SK-MEL-5 (cell line): ENCODE measurements at regions not wholly inside any gene's neighbourhood (a gene's known extent, or its start where the extent isn't known, plus 50 kb on each side); places are given as distances from the start of the nearest gene placed in this dataset.

ENCODE experiments used
- DNase-seq: peaks from one replicate; pipeline ENCODE4 v3.0.0-alpha.2; 2016; ENCODE audit warnings: low read depth, low spot score
- in situ Hi-C: cut with HindIII; loops from 2 replicates; pipeline ENCODE4 v1.10.0; 2016; ENCODE audit warnings: low sequenced_read_pairs, high pct_unique_total_duplicates, low pct_unique_long_range_greater_than_20kb

DNA sequence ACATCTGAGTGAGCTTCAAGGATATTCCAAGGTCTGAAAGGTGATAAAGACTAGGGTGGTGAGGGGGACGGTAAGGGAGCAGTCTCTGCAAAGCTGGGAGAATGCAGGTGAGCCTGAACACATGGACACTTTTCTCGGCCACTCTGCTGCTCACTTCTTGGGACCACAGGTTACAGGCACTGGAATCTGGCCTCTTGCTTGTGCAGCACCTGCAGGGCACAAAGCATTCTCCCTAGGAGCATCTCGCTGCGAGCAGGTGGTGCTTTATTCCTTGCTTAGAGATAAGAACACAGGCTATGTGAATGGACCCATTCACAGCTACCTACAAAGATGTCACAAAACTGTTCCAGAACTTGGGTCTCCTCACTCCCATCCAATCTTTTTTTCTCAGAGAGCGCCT is 153.2 kb downstream of the DDX1 start:
- in situ Hi-C loops: no loop called here
- DNase-seq: no peak

DNA sequence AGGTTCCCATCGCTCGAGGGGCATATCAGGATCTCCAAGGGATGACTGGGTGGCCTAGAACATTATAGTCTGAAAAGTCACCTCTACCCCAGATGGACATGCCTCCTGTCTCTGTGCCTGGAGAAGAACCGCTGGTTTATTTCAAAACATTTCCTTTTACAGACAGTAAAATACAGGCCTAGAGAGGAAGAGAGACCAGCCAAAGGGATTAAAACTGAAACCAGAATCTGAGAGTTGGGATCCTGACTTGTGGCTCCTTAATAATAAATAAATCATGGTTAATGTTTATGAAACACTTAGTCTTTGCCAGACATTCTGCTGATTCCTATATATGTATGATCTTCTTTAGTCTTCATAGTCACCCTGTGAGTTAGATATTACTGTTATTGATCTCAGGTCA is 153.7 kb downstream of the DDX1 start:
- DNase-seq: no peak
- in situ Hi-C loops: no loop called here

DNA sequence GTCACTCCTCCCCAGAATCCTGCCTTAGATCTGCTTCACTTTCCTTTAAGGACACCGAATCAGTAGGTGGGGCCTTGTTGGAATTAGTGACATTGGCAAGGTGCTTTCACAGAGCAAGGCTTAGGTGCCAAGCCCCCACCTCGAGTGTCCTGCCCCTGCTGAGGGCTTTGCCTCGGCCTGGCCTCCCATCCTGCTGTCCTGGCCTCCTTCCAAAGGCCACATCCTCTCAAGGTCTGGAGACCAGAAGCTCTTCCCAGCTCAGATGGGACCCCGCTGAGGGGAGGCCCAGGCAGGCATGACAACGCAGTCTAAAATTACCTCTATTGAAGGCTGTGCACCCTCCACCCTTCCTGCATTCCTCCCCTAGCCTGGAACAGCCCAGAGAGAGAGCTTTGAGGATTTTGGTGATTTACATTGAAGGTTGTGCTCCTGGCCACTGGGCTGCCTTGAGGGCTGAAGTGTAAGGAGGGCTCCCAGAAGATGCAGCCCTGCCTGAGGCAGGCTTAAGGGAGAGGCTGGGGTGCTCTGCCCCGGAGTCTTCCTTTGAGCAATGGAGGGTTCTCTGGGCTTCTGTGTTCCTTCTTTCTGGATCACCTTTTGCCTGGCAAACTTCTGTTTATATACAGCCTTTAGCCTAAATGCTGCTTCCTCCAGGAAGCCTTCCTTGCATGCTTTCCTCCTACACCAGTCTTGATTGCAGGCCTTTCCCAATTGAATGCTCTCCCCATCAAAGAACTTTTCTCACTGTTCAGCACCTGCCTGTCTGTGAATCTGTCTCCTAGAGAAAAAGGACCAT is 154.4 kb downstream of the DDX1 start:
- in situ Hi-C loops: no loop called here

DNA sequence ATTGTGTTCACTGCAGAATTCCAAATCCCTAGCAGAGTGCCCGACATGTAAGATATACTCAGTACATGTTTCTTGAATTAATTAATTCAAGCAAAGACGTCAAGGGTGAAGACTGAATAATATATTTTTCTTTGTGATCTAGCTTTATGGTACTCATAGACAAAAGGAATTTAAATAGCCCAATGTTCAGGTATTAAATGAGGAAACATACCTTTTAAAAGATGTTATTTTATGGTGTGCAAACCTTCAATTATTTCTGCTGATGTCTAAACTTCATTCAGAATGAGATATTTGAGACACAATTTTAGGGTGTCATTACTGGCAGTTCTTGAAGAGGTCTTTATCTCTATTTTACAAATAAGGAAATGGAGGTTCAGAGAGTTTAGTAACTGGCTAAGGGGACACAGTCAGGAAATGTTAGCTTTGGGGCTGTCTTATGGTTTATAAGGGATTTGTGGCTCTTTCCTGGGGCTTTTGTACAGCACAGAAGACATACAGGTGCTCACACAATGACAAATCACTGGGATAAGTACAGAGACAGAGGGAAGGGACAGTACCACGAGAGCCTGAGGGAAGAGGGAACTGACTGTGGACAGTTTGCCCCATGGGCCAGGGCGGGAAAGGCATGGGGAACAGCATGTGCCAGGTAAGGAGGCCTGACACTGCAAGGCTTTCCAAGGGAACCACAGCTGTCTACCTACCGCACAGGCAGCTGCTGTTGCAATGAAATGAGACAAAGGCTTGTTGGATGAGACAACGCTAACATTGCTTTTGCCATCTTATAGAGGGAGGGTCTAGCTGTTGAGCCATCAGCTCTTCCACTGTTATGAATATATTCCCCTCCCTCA is 155.3 kb downstream of the DDX1 start:
- in situ Hi-C loops: no loop called here
- no peak for DNase-seq

More for the DNA sequence above, 154.4 kb downstream of the DDX1 start:
- no peak for DNase-seq

DNA sequence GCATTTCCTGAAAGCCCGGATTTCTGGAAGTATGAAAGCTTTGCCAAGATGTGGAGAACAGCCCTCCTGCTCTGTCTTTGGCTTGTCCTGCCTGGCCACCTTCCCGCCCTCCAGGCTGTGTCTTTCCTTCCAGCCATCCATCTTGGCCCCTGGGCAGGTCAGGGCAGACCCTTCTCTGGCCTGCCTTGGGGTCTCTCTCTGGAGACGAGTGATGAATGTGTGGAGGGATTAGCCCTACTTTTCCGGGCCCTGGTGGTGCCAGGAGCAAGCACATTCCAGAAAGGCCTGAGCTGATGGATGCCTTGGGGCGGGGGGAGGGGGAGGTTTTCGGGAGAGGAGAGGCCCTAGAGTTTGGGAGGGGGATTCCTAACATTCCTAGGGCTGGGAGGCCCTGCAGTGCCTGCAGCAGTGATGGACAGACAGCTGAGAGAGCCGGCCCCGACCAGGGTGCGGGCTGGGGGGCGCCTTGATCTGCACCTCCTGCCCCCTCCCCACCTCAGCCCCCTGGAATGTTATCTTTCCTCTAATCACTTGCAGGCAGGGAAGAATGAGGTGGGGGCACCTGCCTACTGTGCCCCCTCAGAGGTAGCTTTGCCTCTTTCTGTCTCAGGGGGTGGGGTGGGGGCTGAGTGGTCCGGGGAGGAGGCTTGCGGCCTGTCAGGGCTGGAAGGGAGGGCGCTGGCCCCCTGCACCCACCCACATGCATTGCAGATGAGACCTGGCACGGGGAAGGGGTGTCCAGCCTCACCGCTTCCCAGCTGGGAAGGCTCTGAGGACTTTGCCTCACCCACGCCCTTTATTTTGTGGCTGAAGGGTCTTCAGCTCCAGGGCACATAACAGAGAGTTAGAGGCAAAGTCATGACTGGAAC is 156.2 kb downstream of the DDX1 start:
- no peak for DNase-seq
- in situ Hi-C loops: no loop called here

DNA sequence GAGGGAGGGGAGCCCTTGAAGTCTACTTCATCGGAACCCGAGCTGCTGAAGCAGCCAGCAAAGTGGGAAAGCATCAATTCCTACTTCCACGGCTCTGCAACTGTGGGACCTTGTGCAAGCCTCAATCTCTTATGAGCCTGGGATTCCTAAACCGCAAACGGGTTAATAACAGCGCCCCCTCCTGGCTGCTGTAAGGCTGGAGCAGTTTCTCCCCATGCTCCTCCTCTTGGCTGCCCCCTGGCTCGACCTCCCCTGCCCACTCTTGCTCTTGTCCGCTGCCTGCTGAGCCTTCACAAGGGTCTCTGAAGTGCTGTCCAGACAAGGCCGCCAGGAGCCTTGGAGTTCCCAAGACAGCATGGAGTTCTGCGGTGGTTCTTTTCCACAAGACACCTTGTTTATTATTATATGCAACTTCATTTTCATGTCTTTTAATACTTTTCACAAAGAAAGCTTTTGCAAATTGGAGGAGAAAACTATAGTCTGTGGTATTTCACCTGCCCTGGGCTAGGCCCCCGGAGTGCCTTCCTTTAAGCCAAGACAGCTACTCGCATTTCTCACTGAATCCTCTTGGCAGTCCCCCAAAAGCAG is 157.2 kb downstream of the DDX1 start:
- in situ Hi-C loops: no loop called here
- DNase-seq: peak; percentile 78

DNA sequence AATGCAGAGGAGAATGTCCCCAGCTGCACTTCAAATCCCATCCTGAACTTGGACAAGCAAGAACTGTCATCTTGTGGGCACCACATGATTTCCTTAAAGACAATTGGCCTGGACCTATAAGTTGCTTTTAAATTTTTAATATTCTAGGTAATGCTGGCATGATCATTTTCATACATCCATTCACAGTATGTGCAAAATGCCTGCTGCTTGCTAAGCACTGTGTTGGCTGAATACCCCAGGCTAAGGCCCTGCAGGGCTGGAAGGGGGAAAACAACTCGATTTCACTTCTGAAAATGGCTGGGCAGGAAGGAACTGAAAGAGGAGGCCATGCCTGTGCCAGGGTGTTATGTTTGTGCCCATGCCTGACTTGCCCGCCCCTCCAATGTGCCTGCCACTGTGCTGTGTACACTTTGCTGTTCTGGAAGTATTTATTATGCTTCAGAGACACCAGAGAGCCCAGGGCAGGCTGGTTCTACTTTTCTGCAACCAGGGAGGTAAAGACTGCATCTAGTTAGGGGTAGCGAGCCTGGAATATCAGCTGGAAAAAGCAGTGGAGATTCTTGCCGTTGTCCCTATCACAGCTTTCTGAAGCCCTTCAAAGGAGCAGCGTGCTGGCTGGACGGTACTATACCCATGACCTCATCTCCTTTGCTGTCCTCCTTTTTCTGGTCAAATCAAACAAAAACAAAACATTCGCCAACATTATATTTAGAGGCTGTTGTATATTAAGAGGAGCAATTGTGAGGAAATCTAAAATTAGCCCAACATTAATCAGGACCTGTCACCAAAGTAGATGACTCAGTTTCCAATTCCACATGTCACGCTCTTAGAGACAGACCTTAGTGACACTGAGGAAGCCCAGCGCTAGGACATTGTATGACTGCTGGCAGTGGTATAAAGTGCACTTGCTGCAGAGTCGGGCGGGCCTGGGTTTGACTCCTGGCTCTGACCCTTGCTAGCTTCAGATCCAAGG is 158.1 kb downstream of the DDX1 start:
- no peak for DNase-seq
- in situ Hi-C loops: no loop called here

DNA sequence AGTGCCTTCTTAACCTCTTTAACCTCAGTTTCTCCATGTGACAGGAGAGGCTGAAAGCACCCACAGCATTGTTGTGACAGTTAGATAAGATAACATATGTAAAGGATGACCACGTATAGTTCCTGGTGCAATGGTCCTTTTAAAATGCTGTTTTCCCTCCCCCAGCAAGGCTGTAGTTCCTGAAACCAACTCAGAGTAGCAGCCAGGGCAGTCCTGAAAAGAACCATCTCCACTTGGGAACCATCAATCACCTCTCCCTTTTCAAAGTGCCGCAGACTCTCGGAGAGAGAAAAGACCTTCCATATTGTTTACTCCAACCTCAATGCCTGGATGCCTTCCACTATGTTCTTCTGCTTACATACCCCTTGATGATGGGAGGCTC is 158.8 kb downstream of the DDX1 start:
- DNase-seq: no peak
- in situ Hi-C loops: no loop called here

DNA sequence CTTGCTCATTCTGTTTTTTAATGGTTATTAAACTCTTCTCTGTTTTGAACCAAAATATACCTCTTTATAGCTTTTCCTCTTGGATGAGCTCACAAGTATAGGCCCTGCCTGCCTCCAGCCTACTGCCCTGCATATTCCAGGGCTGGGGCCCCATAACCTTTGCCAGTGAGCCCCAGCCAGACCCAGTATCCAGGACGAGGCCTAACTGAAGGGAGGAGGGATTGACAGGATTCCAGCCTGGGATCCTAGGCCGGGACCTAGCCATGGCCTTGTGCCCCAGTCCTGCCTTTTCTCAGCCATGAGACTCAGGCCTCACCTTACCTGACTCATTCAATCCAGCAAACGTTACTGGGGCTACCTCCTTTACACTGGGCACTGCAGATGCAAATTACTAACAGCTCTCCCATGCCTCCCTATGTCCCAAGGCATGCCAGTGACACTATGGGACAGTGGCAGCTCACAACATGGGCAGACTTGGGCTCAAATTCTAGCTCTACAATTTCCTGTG is 159.2 kb downstream of the DDX1 start:
- in situ Hi-C loops: no loop called here
- DNase-seq: no peak

DNA sequence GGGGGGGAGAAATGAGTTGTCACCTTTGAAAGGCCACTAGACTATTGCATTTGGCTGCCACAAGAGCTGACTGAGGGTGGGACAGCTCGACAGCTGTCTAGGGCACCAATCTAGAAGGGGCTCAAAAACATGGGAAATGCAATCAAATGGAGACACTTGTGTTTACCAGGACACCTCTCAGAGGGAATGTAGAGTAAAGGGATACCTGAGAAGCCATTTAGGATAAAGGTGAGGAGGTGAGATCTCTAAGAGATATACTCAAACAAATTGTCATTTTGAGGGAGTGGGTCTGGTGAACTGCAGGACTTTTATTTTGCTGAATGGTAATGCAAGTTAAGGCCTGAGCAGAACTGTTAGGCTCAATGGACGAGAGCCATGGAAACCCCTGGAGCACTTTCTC is 159.8 kb downstream of the DDX1 start:
- in situ Hi-C loops: no loop called here
- no peak for DNase-seq

DNA sequence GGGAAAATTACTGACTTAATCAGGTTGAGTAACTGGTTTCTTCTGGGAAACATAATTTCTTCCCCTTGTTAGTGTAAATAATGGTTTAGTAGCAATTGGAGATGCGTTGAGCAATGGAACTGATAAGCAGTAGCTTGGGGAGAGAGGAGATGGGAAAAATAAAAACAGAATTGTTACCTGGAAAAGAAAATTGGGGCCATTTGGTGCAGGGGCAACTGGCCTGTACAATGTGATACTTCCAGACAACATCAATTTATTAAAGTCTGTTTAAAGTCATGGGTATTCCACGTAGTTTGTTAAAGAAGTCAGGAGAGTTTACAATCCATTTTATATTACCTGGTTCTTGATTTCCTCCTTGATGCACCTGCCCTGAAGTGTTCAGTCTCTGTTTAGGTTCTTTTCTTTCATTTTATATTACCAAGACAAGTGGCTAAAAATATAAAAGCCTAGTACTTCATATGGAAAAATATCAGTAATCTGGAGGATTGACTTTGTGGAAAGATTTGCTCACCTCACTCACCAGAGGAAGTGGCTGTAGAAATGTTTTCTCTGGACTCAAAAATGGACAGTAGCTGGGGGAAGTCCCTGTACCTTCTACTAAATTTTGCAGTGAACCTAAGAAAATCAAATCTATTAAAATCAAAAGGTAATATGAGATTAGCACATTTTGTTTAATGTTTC is 161.0 kb downstream of the DDX1 start:
- in situ Hi-C loops: no loop called here
- no peak for DNase-seq

DNA sequence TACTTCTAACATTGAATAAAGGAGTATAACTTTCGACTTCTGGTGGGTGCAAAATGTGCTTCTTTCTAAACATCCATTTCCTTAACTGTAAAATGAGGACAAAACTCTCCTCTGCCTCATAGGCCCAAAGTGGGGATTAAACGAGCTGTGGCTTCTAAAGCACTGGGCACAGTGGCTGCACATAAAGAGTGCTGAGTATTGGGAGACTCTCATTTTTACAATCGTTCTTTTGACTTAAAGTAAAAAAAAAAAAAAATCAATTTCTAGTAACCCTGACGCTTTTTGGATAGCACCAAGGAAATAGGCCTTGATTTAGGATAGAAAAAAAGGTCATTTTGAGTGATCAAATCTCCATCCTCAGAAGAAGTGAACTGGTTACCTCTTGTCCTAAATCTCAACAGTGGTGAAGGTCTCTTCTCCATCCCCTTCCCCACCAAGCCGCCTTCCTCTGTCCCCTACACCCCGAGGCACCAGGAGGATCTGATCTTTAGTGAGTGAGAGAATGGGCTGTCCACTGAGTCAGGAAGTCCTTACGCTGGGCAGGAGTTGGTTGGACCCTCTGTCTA is 161.6 kb downstream of the DDX1 start:
- no peak for DNase-seq
- in situ Hi-C loops: no loop called here

DNA sequence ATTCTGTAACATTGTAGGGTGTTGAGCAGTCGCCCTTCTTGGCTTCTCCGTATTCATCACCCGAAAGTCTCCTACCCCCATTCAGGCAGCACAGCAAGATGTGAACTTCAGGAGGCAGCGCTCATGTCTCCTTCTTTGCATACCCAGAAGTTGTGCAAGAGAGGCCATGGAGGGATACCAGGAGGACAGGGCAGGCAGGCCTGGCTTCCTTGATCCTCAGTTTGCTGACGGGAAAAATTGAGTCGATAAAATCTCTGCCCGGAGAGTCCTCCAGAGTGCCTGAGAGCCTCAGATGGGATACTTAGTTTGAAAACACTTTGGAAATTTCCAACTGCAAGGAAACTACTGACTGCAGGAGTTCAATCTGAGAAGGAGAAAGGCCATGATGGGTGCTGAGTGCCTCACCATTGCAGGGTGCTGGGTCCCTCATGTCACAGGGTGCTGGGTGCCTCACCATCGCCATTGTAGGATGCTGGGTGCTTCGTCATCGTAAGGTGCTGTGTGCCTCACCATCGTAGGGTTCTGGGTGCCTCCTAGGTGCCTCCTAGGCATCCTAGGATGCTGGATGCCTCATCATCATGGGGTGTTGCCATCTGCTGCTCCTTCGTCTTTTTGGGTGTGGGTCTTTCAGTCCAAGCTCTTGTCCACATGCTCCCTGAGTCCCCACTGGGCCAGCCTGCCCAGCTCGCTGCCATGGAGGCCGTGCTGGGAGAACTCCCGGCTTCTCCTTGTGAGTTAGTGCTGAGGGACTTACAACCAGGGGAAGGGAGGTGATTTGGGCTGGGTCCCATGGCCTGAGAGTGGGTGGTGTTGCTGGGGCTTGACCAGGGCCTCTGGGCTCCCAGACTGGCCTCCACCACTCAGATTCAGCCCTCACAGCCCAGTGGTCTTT is 162.4 kb downstream of the DDX1 start:
- in situ Hi-C loops: no loop called here
- DNase-seq: no peak

DNA sequence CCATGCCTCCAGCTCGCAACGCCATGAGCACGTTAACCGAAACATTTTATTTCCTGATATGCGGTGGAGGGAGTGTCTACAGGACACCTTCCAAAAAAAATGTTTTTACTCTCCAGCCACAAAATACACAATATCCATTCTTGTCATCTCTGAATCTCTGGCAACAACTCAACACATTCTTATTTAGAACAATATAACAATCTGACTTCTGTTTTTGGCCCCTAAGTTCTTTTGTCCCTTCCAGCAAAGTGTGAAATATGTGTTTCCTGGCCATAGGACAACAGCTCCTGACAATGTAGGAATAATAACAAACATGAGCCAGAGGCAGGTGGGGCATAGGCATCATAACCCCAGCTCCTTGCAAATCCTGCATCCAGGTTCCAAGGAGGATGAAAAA is 163.0 kb downstream of the DDX1 start:
- DNase-seq: no peak
- in situ Hi-C loops: no loop called here

DNA sequence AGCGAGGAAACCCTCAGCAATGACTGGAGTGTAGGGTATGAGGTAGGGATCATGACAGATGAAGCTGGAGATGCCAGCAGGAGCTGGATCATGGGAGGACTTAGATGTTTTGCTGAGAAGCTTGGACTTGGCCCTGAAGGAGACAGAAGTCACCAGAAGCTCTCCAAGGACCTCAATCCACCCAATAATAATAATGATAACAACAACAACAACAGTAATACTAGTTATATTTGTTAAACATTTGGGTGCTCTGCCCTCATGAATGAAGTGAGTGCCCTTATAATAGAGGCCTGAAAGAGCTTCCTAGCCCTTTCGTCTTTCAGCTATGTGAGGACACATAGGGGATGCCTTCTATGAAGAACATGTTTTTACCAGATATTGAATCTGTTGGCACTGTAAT is 163.9 kb downstream of the DDX1 start:
- in situ Hi-C loops: no loop called here
- no peak for DNase-seq
